ENCODE measurements at regions not wholly inside any gene's neighbourhood (a gene's known extent, or its start where the extent isn't known, plus 50 kb on each side); places are given as distances from the start of the nearest gene placed in this dataset.

GRCh38 chr20:51884561-51884960 is 82.2 kb upstream of the SALL4 start:
- Histone ChIP-seq H3K4me3 (no peak overlapping the region), H3K36me3 (no peaks in the 10 kb centered on the region), H3K27ac (no peak overlapping the region), H3K4me1 (no peaks in the 10 kb centered on the region), H3K27me3 (no peaks in the 10 kb centered on the region), H3K9me3 (no peaks in the 10 kb centered on the region)
- no peak for DNase-seq
- intact Hi-C loops (cut with DNase I; ENCODE audit: low total_unique reads) (no loop called here), in situ Hi-C loops (cut with MboI; ENCODE audit: low sequenced_read_pairs in 4 of 4) (loop anchor here in 1 of 4 donors (25.0 kb wide), 1 partner anchor 103 kb away; no protein-coding TSS in a partner anchor)
- ATAC-seq, result no peak
- TF ChIP-seq POLR2A (IDR thresholded peaks at IDR 0.05) (no peak), CTCF (IDR thresholded peaks at IDR 0.05 in 4 of 5, conservative IDR thresholded peaks at IDR 0.05 in 1 of 5) (no peak)

DNA sequence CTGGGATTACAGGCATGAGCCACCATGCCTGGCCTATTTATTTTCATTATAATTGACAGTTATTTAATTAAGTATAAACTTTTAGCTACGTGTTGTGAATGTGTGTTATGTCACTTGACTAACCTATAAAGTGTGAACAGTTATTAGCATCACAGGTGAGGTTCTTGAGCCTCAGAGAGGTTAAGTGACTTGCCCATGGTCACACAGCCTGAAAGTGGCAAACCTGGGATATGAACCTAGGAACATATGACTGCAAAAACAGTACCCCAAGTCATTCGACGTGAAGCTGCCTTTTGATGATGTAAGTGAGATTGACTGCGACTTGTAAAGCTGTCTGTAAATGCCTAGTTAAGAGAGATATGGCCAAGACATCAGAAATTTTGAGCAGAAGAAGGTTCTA is 77.9 kb upstream of the SALL4 start:
- DNase-seq, result no peak
- no peak for ATAC-seq

GRCh38 chr20:51876313-51876940 is 74.1 kb upstream of the SALL4 start:
- H3K4me1 ChIP-seq, result no peaks in the 10 kb centered on the region
- no peak overlapping the region for H3K27ac ChIP-seq
- no peaks in the 10 kb centered on the region for H3K9me3 ChIP-seq
- H3K27me3 ChIP-seq, result peaks cover 0 to 3% (median 0%) of the 10 kb centered on the region in 3 donors
- ATAC-seq, result no peak
- H3K4me3 ChIP-seq, result no peak overlapping the region
- intact Hi-C loops (cut with DNase I; ENCODE audit: low total_unique reads), result no loop called here
- no peak for TF ChIP-seq CTCF (IDR thresholded peaks at IDR 0.05 in 4 of 5, conservative IDR thresholded peaks at IDR 0.05 in 1 of 5)
- TF ChIP-seq POLR2A (IDR thresholded peaks at IDR 0.05), result no peak
- in situ Hi-C loops (cut with MboI; ENCODE audit: low sequenced_read_pairs in 4 of 4), result loop anchor here in 1 of 4 donors (25.0 kb wide), 1 partner anchor 111 kb away; no protein-coding TSS in a partner anchor
- no peaks in the 10 kb centered on the region for H3K36me3 ChIP-seq
- DNase-seq, result no peak

More for the DNA sequence above, 77.9 kb upstream of the SALL4 start:
- no peak overlapping the region for H3K4me3 ChIP-seq
- no peaks in the 10 kb centered on the region for H3K27me3 ChIP-seq
- in situ Hi-C loops (cut with MboI; ENCODE audit: low sequenced_read_pairs in 4 of 4), result loop anchor here in 1 of 4 donors (25.0 kb wide), 1 partner anchor 107 kb away; no protein-coding TSS in a partner anchor
- H3K4me1 ChIP-seq, result no peaks in the 10 kb centered on the region
- no peaks in the 10 kb centered on the region for H3K36me3 ChIP-seq
- intact Hi-C loops (cut with DNase I; ENCODE audit: low total_unique reads), result no loop called here
- H3K9me3 ChIP-seq, result no peaks in the 10 kb centered on the region
- no peak overlapping the region for H3K27ac ChIP-seq
- no peak for TF ChIP-seq POLR2A (IDR thresholded peaks at IDR 0.05)
- TF ChIP-seq CTCF (IDR thresholded peaks at IDR 0.05 in 4 of 5, conservative IDR thresholded peaks at IDR 0.05 in 1 of 5), result no peak

DNA sequence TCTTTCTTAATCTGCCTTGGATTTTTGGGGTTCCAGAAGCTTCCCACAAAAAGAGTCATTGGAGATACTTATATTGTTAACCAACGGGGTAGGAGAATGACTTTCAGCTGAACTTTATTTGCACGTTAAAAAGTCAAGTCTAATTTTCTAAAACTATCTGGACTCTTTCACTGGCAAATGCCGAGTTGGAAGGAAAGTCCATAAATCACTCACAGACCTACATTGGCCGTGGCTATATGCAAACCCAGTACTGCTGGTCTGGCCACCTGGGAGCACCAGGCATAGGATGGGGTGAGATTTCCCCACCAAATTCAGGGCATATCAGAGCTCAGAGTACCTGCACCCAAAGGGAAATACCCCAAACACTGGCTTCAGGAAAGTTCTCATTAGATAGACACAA is 71.3 kb upstream of the SALL4 start:
- intact Hi-C loops (cut with DNase I; ENCODE audit: low total_unique reads) (no loop called here), in situ Hi-C loops (cut with MboI; ENCODE audit: low sequenced_read_pairs in 4 of 4) (no loop called here)
- H3K27ac ChIP-seq, result no peak overlapping the region
- TF ChIP-seq CTCF (IDR thresholded peaks at IDR 0.05 in 4 of 5, conservative IDR thresholded peaks at IDR 0.05 in 1 of 5) (no peak), POLR2A (IDR thresholded peaks at IDR 0.05) (no peak)
- no peak for ATAC-seq
- no peaks in the 10 kb centered on the region for H3K36me3 ChIP-seq
- peaks cover 0 to 3% (median 0%) of the 10 kb centered on the region in 3 donors for H3K27me3 ChIP-seq
- no peaks in the 10 kb centered on the region for H3K4me1 ChIP-seq
- H3K4me3 ChIP-seq, result no peak overlapping the region
- DNase-seq, result no peak
- no peaks in the 10 kb centered on the region for H3K9me3 ChIP-seq

- Histone ChIP-seq H3K36me3 (no peaks in the 10 kb centered on the region), H3K4me1 (no peaks in the 10 kb centered on the region), H3K27ac (no peak overlapping the region), H3K9me3 (no peaks in the 10 kb centered on the region), H3K27me3 (peaks cover 0 to 3% (median 0%) of the 10 kb centered on the region in 3 donors), H3K4me3 (no peak overlapping the region)
- no peak for ATAC-seq
- DNase-seq, result no peak
- intact Hi-C loops (cut with DNase I; ENCODE audit: low total_unique reads), result no loop called here
- TF ChIP-seq CTCF (IDR thresholded peaks at IDR 0.05 in 4 of 5, conservative IDR thresholded peaks at IDR 0.05 in 1 of 5) (no peak), POLR2A (IDR thresholded peaks at IDR 0.05) (no peak)
- in situ Hi-C loops (cut with MboI; ENCODE audit: low sequenced_read_pairs in 4 of 4), result no loop called here
Observed at GRCh38 chr20:51871943-51872342, 69.6 kb upstream of the SALL4 start.
